ENCODE measurements at regions not wholly inside any gene's neighbourhood (a gene's known extent, or its start where the extent isn't known, plus 50 kb on each side); places are given as distances from the start of the nearest gene placed in this dataset.

- Histone ChIP-seq H3K27ac (ENCODE audit: low read depth, low read length) (no peak overlapping the region), H3K4me1 (ENCODE audit: control insufficient read depth, insufficient read depth, low read length) (0 out of 2 replicates have a peak, but pooled peaks cover 3% of the 10 kb centered on the region), H3K9ac (ENCODE audit: low read length) (no peak overlapping the region), H3K36me3 (ENCODE audit: control insufficient read depth, insufficient read depth, low read length) (no peaks in the 10 kb centered on the region), H3K4me3 (ENCODE audit: low read depth, low read length) (no peak overlapping the region), H3K9me3 (ENCODE audit: control insufficient read depth, insufficient read depth, low read depth, low read length) (peaks cover 7% of the 10 kb centered on the region), H3K27me3 (ENCODE audit: control insufficient read depth, insufficient read depth, low read length) (no peaks in the 10 kb centered on the region)
These were observed 110.3 kb upstream of the TDRD3 start for GRCh38 chr13:60286707-60287106.

GRCh38 chr13:60288569-60288968 lies 108.5 kb upstream of the TDRD3 start:
- Histone ChIP-seq H3K4me1 (ENCODE audit: control insufficient read depth, insufficient read depth, low read length) (no peaks in the 10 kb centered on the region), H3K27ac (ENCODE audit: low read depth, low read length) (no peak overlapping the region), H3K9ac (ENCODE audit: low read length) (no peak overlapping the region), H3K4me3 (ENCODE audit: low read depth, low read length) (no peak overlapping the region), H3K36me3 (ENCODE audit: control insufficient read depth, insufficient read depth, low read length) (no peaks in the 10 kb centered on the region), H3K27me3 (ENCODE audit: control insufficient read depth, insufficient read depth, low read length) (no peaks in the 10 kb centered on the region), H3K9me3 (ENCODE audit: control insufficient read depth, insufficient read depth, low read depth, low read length) (peaks cover 7% of the 10 kb centered on the region)

GRCh38 chr13:60303166-60303565 lies 93.9 kb upstream of the TDRD3 start:
- no peaks in the 10 kb centered on the region for H3K36me3 ChIP-seq (ENCODE audit: control insufficient read depth, insufficient read depth, low read length)
- no peaks in the 10 kb centered on the region; the same call in 1 of the 2 replicates for H3K4me1 ChIP-seq (ENCODE audit: control insufficient read depth, insufficient read depth, low read length)
- H3K9ac ChIP-seq (ENCODE audit: low read length): no peak overlapping the region
- H3K27me3 ChIP-seq (ENCODE audit: control insufficient read depth, insufficient read depth, low read length): no peaks in the 10 kb centered on the region
- no peak overlapping the region for H3K4me3 ChIP-seq (ENCODE audit: low read depth, low read length)
- no peak overlapping the region for H3K27ac ChIP-seq (ENCODE audit: low read depth, low read length)
- peaks cover 4% of the 10 kb centered on the region; the same call in 1 of the 2 replicates for H3K9me3 ChIP-seq (ENCODE audit: control insufficient read depth, insufficient read depth, low read depth, low read length)

- Histone ChIP-seq H3K9ac (ENCODE audit: low read length) (no peak overlapping the region), H3K4me1 (ENCODE audit: control insufficient read depth, insufficient read depth, low read length) (no peaks in the 10 kb centered on the region; the same call in 1 of the 2 replicates), H3K27ac (ENCODE audit: low read depth, low read length) (no peak overlapping the region), H3K27me3 (ENCODE audit: control insufficient read depth, insufficient read depth, low read length) (no peaks in the 10 kb centered on the region), H3K36me3 (ENCODE audit: control insufficient read depth, insufficient read depth, low read length) (no peaks in the 10 kb centered on the region), H3K4me3 (ENCODE audit: low read depth, low read length) (no peak overlapping the region), H3K9me3 (ENCODE audit: control insufficient read depth, insufficient read depth, low read depth, low read length) (peaks cover under 1% of the 10 kb centered on the region; the same call in 1 of the 2 replicates)
These were observed 85.5 kb upstream of the TDRD3 start for GRCh38 chr13:60311527-60311926.

GRCh38 chr13:60312851-60313505 lies 84.0 kb upstream of the TDRD3 start:
- H3K4me3 ChIP-seq (ENCODE audit: low read depth, low read length): no peak overlapping the region
- no peaks in the 10 kb centered on the region for H3K36me3 ChIP-seq (ENCODE audit: control insufficient read depth, insufficient read depth, low read length)
- H3K27me3 ChIP-seq (ENCODE audit: control insufficient read depth, insufficient read depth, low read length): no peaks in the 10 kb centered on the region
- H3K9ac ChIP-seq (ENCODE audit: low read length): no peak overlapping the region
- no peaks in the 10 kb centered on the region for H3K9me3 ChIP-seq (ENCODE audit: control insufficient read depth, insufficient read depth, low read depth, low read length)
- H3K27ac ChIP-seq (ENCODE audit: low read depth, low read length): no peak overlapping the region
- H3K4me1 ChIP-seq (ENCODE audit: control insufficient read depth, insufficient read depth, low read length): no peaks in the 10 kb centered on the region; the same call in 1 of the 2 replicates

GRCh38 chr13:60318186-60318585 lies 78.8 kb upstream of the TDRD3 start:
- H3K9ac ChIP-seq (ENCODE audit: low read length): no peak overlapping the region
- H3K9me3 ChIP-seq (ENCODE audit: control insufficient read depth, insufficient read depth, low read depth, low read length): no peaks in the 10 kb centered on the region
- H3K27me3 ChIP-seq (ENCODE audit: control insufficient read depth, insufficient read depth, low read length): no peaks in the 10 kb centered on the region
- H3K4me3 ChIP-seq (ENCODE audit: low read depth, low read length): no peak overlapping the region
- no peak overlapping the region for H3K27ac ChIP-seq (ENCODE audit: low read depth, low read length)
- no peaks in the 10 kb centered on the region for H3K36me3 ChIP-seq (ENCODE audit: control insufficient read depth, insufficient read depth, low read length)
- H3K4me1 ChIP-seq (ENCODE audit: control insufficient read depth, insufficient read depth, low read length): no peaks in the 10 kb centered on the region

DNA sequence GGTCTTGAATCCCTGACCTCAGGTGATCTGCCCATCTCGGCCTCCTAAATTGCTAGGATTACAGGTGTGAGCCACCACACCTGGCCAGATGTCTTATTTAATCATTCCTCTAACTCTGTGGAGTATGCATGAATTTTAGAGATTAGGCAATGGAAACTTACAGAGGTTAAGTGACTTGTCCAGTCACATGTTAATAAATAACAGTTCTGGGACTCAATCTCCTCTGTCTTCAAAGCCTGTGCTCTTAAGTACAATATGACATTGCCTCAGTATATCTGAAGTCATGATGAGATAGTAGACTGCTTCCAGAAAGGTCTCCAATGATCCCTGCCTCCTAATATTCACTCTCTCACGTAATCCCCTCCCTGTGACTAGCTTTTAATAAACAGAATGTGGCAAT lies 72.9 kb upstream of the TDRD3 start:
- no peaks in the 10 kb centered on the region for H3K4me1 ChIP-seq (ENCODE audit: control insufficient read depth, insufficient read depth, low read length)
- no peak overlapping the region for H3K9ac ChIP-seq (ENCODE audit: low read length)

GRCh38 chr13:60326273-60326672 lies 70.7 kb upstream of the TDRD3 start:
- Histone ChIP-seq H3K9me3 (ENCODE audit: control insufficient read depth, insufficient read depth, low read depth, low read length) (no peaks in the 10 kb centered on the region), H3K27me3 (ENCODE audit: control insufficient read depth, insufficient read depth, low read length) (no peaks in the 10 kb centered on the region), H3K9ac (ENCODE audit: low read length) (no peak overlapping the region), H3K4me3 (ENCODE audit: low read depth, low read length) (no peak overlapping the region), H3K27ac (ENCODE audit: low read depth, low read length) (no peak overlapping the region), H3K36me3 (ENCODE audit: control insufficient read depth, insufficient read depth, low read length) (no peaks in the 10 kb centered on the region), H3K4me1 (ENCODE audit: control insufficient read depth, insufficient read depth, low read length) (peaks cover 2% of the 10 kb centered on the region; the same call in 1 of the 2 replicates)

More for the DNA sequence above, 72.9 kb upstream of the TDRD3 start:
- Histone ChIP-seq H3K4me3 (ENCODE audit: low read depth, low read length) (no peak overlapping the region), H3K27ac (ENCODE audit: low read depth, low read length) (no peak overlapping the region), H3K9me3 (ENCODE audit: control insufficient read depth, insufficient read depth, low read depth, low read length) (no peaks in the 10 kb centered on the region), H3K27me3 (ENCODE audit: control insufficient read depth, insufficient read depth, low read length) (no peaks in the 10 kb centered on the region), H3K36me3 (ENCODE audit: control insufficient read depth, insufficient read depth, low read length) (no peaks in the 10 kb centered on the region)

GRCh38 chr13:60327511-60327910 lies 69.5 kb upstream of the TDRD3 start:
- peaks cover 7% of the 10 kb centered on the region; the same call in 1 of the 2 replicates for H3K4me1 ChIP-seq (ENCODE audit: control insufficient read depth, insufficient read depth, low read length)

GRCh38 chr13:60328073-60328472 lies 68.9 kb upstream of the TDRD3 start:
- H3K27me3 ChIP-seq (ENCODE audit: control insufficient read depth, insufficient read depth, low read length): no peaks in the 10 kb centered on the region
- no peak overlapping the region for H3K4me3 ChIP-seq (ENCODE audit: low read depth, low read length)
- no peaks in the 10 kb centered on the region for H3K36me3 ChIP-seq (ENCODE audit: control insufficient read depth, insufficient read depth, low read length)
- no peak overlapping the region for H3K27ac ChIP-seq (ENCODE audit: low read depth, low read length)
- peaks cover 7% of the 10 kb centered on the region; the same call in 1 of the 2 replicates for H3K4me1 ChIP-seq (ENCODE audit: control insufficient read depth, insufficient read depth, low read length)
- H3K9ac ChIP-seq (ENCODE audit: low read length): no peak overlapping the region
- H3K9me3 ChIP-seq (ENCODE audit: control insufficient read depth, insufficient read depth, low read depth, low read length): no peaks in the 10 kb centered on the region

More at GRCh38 chr13:60327511-60327910, 69.5 kb upstream of the TDRD3 start:
- H3K9me3 ChIP-seq (ENCODE audit: control insufficient read depth, insufficient read depth, low read depth, low read length): no peaks in the 10 kb centered on the region
- H3K27ac ChIP-seq (ENCODE audit: low read depth, low read length): no peak overlapping the region
- no peak overlapping the region for H3K4me3 ChIP-seq (ENCODE audit: low read depth, low read length)
- H3K36me3 ChIP-seq (ENCODE audit: control insufficient read depth, insufficient read depth, low read length): no peaks in the 10 kb centered on the region
- no peaks in the 10 kb centered on the region for H3K27me3 ChIP-seq (ENCODE audit: control insufficient read depth, insufficient read depth, low read length)
- no peak overlapping the region for H3K9ac ChIP-seq (ENCODE audit: low read length)

GRCh38 chr13:60329221-60329923 lies 67.6 kb upstream of the TDRD3 start:
- no peaks in the 10 kb centered on the region for H3K36me3 ChIP-seq (ENCODE audit: control insufficient read depth, insufficient read depth, low read length)
- no peaks in the 10 kb centered on the region for H3K27me3 ChIP-seq (ENCODE audit: control insufficient read depth, insufficient read depth, low read length)
- H3K4me3 ChIP-seq (ENCODE audit: low read depth, low read length): no peak overlapping the region
- H3K9me3 ChIP-seq (ENCODE audit: control insufficient read depth, insufficient read depth, low read depth, low read length): no peaks in the 10 kb centered on the region
- H3K27ac ChIP-seq (ENCODE audit: low read depth, low read length): no peak overlapping the region
- no peak overlapping the region for H3K9ac ChIP-seq (ENCODE audit: low read length)
- H3K4me1 ChIP-seq (ENCODE audit: control insufficient read depth, insufficient read depth, low read length): peaks cover 7% of the 10 kb centered on the region; the same call in 1 of the 2 replicates
